Prostate gland (tissue), 2 donors: ENCODE measurements at regions not wholly inside any gene's neighbourhood (a gene's known extent, or its start where the extent isn't known, plus 50 kb on each side); places are given as distances from the start of the nearest gene placed in this dataset.

Experiments used
- DNase-seq: peaks from one replicate; pipeline ENCODE4 v3.0.0-alpha.2; 2019; ENCODE audit warnings: low spot score
- H3K27ac ChIP-seq, 2 donors: fragments of 200-600 bp; sonication (generic); 2 replicates each; pipeline ENCODE4 v1.5.1; 2017 to 2019
- H3K27me3 ChIP-seq: fragments of 200-600 bp; sonication (generic); replicated peaks from 2 replicates; pipeline ENCODE4 v1.5.1; 2019; ENCODE audit not compliant: insufficient read depth
- H3K36me3 ChIP-seq, 2 donors: fragments of 200-600 bp; sonication (generic); 1 replicate in 1 of 2; 2 replicates in 1 of 2; pipeline versions ENCODE4 v1.5.1 to v1.8.1; 2017 to 2019
- H3K4me1 ChIP-seq: fragments of 200-600 bp; sonication (generic); replicated peaks from 2 replicates; pipeline ENCODE4 v1.5.1; 2019
- H3K4me3 ChIP-seq, 2 donors: fragments of 200-600 bp; sonication (generic); 2 replicates each; pipeline ENCODE4 v1.5.1; 2017 to 2019
- H3K9me3 ChIP-seq: fragments of 200-600 bp; sonication (generic); 2 replicates; pipeline ENCODE4 v1.5.1; 2017
- CTCF ChIP-seq, 4 experiments: fragments of 200-600 bp in 2 of 4; fragments of 450-650 bp in 2 of 4; sonication (generic) in 2 of 4; IDR thresholded peaks; 1 replicate in 3 of 4; 2 replicates in 1 of 4; pipeline ENCODE4 v1.5.1; 2016 to 2019; ENCODE audit warnings: antibody characterized with exemption in 4 of 4, mild to moderate bottlenecking in 2 of 4, moderate library complexity in 2 of 4
- POLR2A ChIP-seq: fragments of 450-650 bp; IDR thresholded peaks from one replicate; pipeline ENCODE4 v1.6.1; 2016; ENCODE audit warnings: antibody characterized with exemption, mild to moderate bottlenecking
- POLR2AphosphoS5 ChIP-seq: sonication (generic); formaldehyde crosslinking; IDR thresholded peaks from one replicate; pipeline ENCODE4 v1.6.1; 2017; ENCODE audit warnings: antibody characterized with exemption
- WGBS: methylation state at CpG from one replicate; pipeline ENCODE4 v1.1.5; 2018; 5-methylcytosine and 5-hydroxymethylcytosine counted together
- intact Hi-C: fragments of 100-400 bp; cut with DNase I; formaldehyde crosslinking; loops from one replicate; pipeline ENCODE4 v1.14.2; 2022

- H3K36me3 ChIP-seq, result no peaks in the 10 kb centered on the region
- WGBS, result 49% methylated on average over 12 of the region's 12 CpGs
- no peaks in the 10 kb centered on the region for H3K4me1 ChIP-seq
- H3K4me3 ChIP-seq, result no peak overlapping the region
- no peak for DNase-seq
- no peak overlapping the region for H3K27ac ChIP-seq
- no peaks in the 10 kb centered on the region for H3K9me3 ChIP-seq
- peaks cover 3% of the 10 kb centered on the region for H3K27me3 ChIP-seq
- TF ChIP-seq POLR2A (no peak), CTCF (IDR thresholded peaks at IDR 0.05) (peak in 1 of 4 experiments; percentile 19), POLR2AphosphoS5 (no peak)
- intact Hi-C loops, result no loop called here
These were observed 137.9 kb downstream of the DNAJB6 start for GRCh38 chr7:157474685-157475084.

GRCh38 chr7:157475095-157475494 is 138.3 kb downstream of the DNAJB6 start:
- DNase-seq, result no peak
- no peaks in the 10 kb centered on the region for H3K9me3 ChIP-seq
- no peaks in the 10 kb centered on the region for H3K4me1 ChIP-seq
- intact Hi-C loops, result no loop called here
- no peak overlapping the region for H3K27ac ChIP-seq
- no peaks in the 10 kb centered on the region for H3K36me3 ChIP-seq
- peaks cover 3% of the 10 kb centered on the region for H3K27me3 ChIP-seq
- 70% methylated on average over 6 of the region's 6 CpGs for WGBS
- no peak overlapping the region for H3K4me3 ChIP-seq
- TF ChIP-seq POLR2A (no peak), POLR2AphosphoS5 (no peak)

GRCh38 chr7:157475601-157476000 is 138.8 kb downstream of the DNAJB6 start:
- intact Hi-C loops, result no loop called here
- WGBS, result 90% methylated on average over 10 of the region's 10 CpGs
- no peaks in the 10 kb centered on the region for H3K9me3 ChIP-seq
- H3K36me3 ChIP-seq, result no peaks in the 10 kb centered on the region
- peaks cover 3% of the 10 kb centered on the region for H3K27me3 ChIP-seq
- H3K4me1 ChIP-seq, result no peaks in the 10 kb centered on the region
- no peak overlapping the region for H3K27ac ChIP-seq
- DNase-seq, result no peak
- no peak overlapping the region for H3K4me3 ChIP-seq
- no peak for TF ChIP-seq CTCF (IDR thresholded peaks at IDR 0.05)
- TF ChIP-seq POLR2AphosphoS5, result no peak
- no peak for TF ChIP-seq POLR2A

- TF ChIP-seq POLR2A (no peak), POLR2AphosphoS5 (no peak), CTCF (IDR thresholded peaks at IDR 0.05) (no peak)
- H3K27me3 ChIP-seq, result peaks cover 3% of the 10 kb centered on the region
- WGBS, result 63% methylated on average over 8 of the region's 8 CpGs
- no peak for DNase-seq
- H3K9me3 ChIP-seq, result no peaks in the 10 kb centered on the region
- H3K36me3 ChIP-seq, result no peaks in the 10 kb centered on the region
- H3K27ac ChIP-seq, result no peak overlapping the region
- intact Hi-C loops, result no loop called here
- no peaks in the 10 kb centered on the region for H3K4me1 ChIP-seq
- no peak overlapping the region for H3K4me3 ChIP-seq
These were observed 139.4 kb downstream of the DNAJB6 start for GRCh38 chr7:157476201-157476600.

- H3K27ac ChIP-seq, result no peak overlapping the region
- no peaks in the 10 kb centered on the region for H3K36me3 ChIP-seq
- DNase-seq, result no peak
- no peak for TF ChIP-seq CTCF (IDR thresholded peaks at IDR 0.05)
- TF ChIP-seq POLR2AphosphoS5, result no peak
- TF ChIP-seq POLR2A, result no peak
- H3K27me3 ChIP-seq, result peaks cover 3% of the 10 kb centered on the region
- H3K4me3 ChIP-seq, result no peak overlapping the region
- intact Hi-C loops, result no loop called here
- H3K9me3 ChIP-seq, result no peaks in the 10 kb centered on the region
- H3K4me1 ChIP-seq, result no peaks in the 10 kb centered on the region
- 80% methylated on average over 17 of the region's 17 CpGs for WGBS
These were observed 140.1 kb downstream of the DNAJB6 start for GRCh38 chr7:157476654-157477549.
